DND-41 (cell line): ENCODE measurements at regions not wholly inside any gene's neighbourhood (a gene's known extent, or its start where the extent isn't known, plus 50 kb on each side); places are given as distances from the start of the nearest gene placed in this dataset.

Experiments used
- CTCF ChIP-seq: IDR thresholded peaks from 2 replicates; pipeline ENCODE4 v1.5.1; 2012; ENCODE audit warnings: borderline replicate concordance, low read length, moderate library complexity, mild to moderate bottlenecking; ENCODE audit not compliant: poor library complexity, severe bottlenecking; ENCODE audit errors: extremely low read depth
- EZH2 ChIP-seq: IDR thresholded peaks from 3 replicates; pipeline ENCODE4 v1.6.1; 2012; ENCODE audit warnings: borderline replicate concordance, low read depth, mild to moderate bottlenecking, moderate library complexity, low read length, inconsistent platforms; ENCODE audit not compliant: severe bottlenecking

- TF ChIP-seq CTCF, result no peak
- TF ChIP-seq EZH2, result no peak
Measured at GRCh38 chr3:86249833-86250232, 741.1 kb downstream of the VGLL3 start.
